Activated CD4-positive, alpha-beta T cell treated with anti-CD3 and anti-CD28 coated beads for 1 hour (primary cell): ENCODE measurements at regions not wholly inside any gene's neighbourhood (a gene's known extent, or its start where the extent isn't known, plus 50 kb on each side); places are given as distances from the start of the nearest gene placed in this dataset.
"Not testable (repeated sequence)": the region's sequence is repeated elsewhere in the genome, so short reads cannot be mapped to it uniquely, and the experiment has no call there.

Experiments used
- DNase-seq: peaks from one replicate; pipeline ENCODE4 v3.0.0-alpha.2; 2020

DNA sequence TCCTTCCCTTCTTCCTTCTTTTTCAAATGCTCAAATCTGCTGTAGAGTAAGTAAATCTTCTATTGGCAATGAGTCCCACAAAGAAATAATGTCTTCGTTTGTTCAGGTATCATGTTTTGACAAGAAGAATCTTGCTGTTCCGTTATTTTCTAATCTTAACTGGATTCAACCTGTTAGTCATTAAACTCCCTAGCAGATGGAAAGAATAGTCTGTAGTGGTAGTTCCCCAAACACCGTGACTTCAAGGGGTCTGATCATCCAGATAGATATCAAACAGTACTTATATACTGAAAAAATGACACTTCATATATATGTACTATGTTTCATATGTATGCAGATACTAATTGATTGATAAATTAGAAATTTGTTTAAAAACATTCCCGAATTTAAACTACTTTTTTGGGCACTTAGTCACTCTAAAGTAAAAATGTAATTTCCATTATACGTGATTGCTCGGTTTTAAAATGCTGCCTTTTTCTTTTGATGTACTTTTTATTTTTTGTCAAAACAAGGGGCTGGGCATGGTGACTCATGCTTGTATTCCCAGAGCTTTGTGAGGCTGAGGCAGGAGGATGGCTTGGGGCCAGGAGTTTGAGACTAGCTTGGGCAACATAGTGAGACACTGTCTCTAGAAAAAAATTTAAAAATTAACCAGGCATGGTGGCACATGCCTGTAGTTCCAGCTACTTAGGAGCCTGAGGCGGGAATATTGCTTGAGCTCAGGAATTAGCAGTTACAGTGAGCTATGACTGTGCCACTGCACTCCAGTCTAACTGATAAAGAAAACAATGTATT is 335.7 kb upstream of the SNX7 start:
- no peak for DNase-seq

DNA sequence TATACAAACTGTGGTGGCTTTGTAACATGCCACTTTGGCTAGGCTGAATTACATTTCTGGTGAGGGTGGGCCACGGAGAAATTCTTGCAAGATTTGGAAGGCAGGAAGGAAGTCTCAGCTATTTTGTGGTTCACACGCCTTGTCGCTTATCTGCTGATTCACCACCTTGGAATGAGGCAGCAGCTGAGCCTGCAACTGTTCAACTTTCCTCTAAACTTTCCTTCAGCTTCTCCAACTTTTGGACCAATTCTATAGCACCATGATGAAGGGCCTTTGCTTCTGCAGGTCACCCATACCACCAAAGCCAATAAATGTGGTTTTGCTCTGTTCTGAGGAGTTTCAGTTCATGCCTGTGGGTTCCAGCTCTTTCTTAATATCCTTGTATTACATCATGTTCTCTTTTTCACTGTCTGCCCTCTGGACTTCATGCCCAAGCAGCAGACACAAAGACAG is 337.6 kb upstream of the SNX7 start:
- DNase-seq = no peak

- DNase-seq = no peak
These were observed 338.1 kb upstream of the SNX7 start for GRCh38 chr1:98323388-98323787.

DNA sequence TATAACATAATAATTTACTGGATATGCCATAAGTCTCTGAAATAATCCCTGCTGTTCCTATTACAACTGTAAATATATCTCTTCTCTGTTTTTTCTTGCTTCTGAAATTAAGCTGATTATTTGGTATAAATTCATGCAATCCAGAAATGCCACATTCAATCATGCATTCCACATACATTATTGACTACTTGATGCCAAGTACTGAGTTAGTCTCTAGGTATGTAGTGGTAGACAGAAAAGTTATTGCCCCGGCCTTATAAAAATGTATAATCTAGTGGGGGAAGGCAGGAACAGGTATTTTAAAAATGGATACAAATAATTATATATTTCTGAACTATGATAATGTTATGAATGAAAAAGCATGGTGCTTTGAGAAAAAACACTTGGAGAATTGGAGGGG is 338.6 kb upstream of the SNX7 start:
- DNase-seq = no peak

- DNase-seq = no peak
These were observed 339.4 kb upstream of the SNX7 start for GRCh38 chr1:98322086-98322485.

- no peak for DNase-seq
These were observed 340.3 kb upstream of the SNX7 start for GRCh38 chr1:98321191-98321590.

DNA sequence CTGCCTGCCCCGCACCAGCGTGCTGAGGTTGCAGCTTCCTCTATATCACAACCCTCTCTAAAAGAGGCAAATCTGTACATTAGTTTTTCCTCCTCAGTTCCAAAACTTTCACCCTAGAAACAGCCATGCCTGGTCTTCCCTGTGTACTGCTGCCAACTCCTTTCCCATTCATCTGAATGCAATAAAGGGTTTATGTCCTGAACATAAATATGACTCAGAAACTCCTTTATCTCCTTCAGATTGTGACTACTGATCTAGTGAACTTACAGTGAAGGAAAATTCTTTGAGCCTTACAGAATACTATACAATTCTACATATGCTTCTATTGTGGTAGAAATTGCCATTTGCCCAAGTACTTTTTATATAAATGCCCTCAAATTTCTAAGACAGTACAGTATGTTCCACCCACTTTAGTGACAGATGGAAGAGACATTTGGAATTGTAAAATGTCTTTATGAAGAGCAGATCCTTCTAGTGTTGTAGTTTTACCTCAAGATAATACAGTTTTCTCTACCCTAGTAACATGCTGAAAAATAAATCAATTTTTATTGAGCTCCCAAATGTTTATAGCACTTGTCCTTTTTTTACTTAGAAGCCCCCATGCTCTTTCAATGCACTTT is 345.1 kb upstream of the SNX7 start:
- no peak for DNase-seq

DNA sequence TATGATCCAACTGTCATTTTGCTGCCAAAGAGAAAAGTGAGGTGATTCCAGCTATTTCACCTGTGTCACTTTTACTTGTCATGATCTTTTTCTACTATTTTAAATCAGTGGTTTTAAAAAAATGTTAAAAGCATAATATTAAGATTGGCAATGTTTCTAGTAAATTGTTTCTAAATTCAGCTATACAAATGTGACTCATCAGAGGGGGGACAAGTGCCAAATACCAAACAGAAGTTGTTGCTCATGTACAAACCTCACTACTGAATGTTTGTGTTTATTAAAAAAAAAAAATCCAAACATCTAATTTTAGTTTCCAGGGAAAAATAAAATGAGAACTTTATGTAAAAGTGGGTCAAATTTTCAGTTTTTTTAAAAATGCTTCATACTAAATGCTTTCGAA is 346.2 kb upstream of the SNX7 start:
- no peak for DNase-seq

DNA sequence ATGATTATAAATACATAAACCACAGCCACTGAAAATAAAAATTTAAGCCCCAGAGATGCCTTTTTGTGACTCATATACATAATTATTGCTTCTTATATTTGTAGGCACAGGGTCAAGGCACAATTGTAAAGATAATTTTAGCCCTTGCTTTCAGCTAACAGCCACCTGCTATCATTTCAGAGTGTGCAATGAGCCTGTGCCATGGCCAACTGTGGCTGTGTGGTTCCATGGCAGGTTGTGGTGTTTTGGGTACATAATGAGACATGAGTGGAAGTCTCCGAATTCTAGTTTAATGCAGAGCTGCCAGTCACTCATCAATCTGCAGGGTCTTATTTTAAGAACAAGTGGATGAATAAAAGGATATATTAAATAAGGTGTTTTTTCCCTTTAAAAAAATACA is 346.9 kb upstream of the SNX7 start:
- DNase-seq = no peak

- DNase-seq = no peak
These were observed 354.9 kb upstream of the SNX7 start for GRCh38 chr1:98306517-98307089.

GRCh38 chr1:98305362-98305761 is 356.2 kb upstream of the SNX7 start:
- DNase-seq = no peak

DNA sequence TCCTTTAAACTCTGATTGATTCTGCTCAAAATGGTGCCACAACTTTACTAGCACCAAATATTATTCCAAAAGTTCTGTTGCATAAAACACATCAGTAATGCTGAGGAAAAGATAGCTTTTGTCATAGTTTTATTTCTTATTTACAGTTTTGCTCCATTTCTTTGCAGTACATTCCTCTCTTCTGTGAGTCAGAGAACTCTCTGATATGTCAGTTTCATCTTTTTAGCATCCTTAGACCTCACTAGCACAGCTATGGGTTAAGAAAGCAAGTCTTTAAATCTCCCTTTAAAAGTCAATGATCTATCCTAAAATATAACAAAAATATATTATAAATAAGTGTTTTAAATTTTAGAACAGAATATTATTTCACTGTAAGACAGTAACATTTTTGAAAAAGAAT is 356.6 kb upstream of the SNX7 start:
- no peak for DNase-seq

DNA sequence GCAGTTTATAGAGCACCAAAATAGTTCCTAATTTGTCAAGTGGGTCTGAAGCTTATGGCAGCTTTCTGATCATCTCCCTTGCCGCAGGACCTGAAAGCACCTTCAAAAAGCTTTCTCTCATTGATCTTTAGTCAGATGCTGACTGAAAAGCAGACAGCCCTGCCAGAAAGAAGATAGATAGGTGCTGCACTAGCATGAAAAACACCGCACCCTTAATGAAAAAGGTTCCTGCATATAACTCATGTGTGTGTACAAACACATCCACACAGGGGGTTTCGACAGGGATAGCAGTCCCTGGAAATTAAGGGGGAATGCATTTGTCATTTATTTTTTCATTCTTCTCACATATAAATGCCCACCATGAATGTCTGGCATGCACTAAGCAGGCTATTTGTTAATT is 361.7 kb upstream of the SNX7 start:
- DNase-seq = no peak

GRCh38 chr1:98299313-98299712 is 362.2 kb upstream of the SNX7 start:
- no peak for DNase-seq

DNA sequence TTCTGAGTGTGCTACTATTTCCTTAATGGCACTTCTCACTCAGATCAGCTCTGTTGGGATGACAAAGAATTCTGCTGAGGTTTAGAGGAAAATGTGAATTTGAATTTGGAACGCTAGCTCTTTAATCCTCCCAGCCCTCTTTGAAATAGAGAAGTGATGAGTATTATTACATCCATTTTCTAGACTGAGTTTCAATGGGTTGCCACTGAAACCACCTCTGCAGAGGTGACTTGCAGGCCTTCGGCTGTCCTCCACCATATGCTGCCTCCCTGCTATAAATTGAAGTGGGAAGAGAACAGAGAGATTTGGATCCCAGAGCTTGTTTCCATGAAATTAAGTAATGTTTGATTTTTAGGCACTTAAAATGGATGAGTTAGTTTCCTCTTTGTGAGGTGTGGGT is 363.2 kb upstream of the SNX7 start:
- no peak for DNase-seq

DNA sequence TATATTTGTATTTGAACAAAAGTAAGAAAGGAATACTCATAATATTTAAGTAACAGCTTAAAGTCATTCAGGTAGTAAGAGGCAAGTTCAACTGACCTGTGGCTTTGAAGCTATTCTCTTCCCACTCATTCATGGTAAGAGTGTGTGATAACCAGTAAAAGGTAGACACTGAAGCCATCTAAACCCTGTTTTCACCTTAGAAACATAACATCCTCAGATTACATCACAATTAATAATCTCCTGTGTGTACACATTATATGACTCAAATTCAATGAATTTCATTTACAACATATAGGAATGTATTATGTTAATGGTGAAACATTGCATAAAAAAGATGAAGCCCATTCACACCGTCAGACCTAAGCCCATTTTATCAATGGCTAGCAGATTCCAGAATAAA is 364.8 kb upstream of the SNX7 start:
- no peak for DNase-seq

GRCh38 chr1:98294127-98294526 is 367.4 kb upstream of the SNX7 start:
- DNase-seq = no peak

DNA sequence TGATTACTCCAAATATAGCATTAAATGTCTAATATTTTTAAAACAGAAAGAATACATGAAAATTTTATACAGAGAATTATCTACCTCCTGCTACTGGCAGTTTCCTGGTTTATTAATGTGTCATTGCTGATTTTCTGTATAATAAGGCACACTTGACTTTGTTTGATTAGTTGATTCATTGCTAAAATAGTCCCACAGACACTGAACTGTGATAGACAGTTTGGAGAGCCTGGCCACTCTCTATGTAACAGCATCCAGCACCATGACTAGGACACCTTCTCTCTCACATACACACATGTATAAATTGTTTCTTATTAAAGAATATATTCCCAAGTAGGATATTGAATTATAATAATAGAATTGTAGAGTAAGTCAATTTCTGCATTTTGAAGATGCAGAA is 368.5 kb upstream of the SNX7 start:
- DNase-seq = no peak

DNA sequence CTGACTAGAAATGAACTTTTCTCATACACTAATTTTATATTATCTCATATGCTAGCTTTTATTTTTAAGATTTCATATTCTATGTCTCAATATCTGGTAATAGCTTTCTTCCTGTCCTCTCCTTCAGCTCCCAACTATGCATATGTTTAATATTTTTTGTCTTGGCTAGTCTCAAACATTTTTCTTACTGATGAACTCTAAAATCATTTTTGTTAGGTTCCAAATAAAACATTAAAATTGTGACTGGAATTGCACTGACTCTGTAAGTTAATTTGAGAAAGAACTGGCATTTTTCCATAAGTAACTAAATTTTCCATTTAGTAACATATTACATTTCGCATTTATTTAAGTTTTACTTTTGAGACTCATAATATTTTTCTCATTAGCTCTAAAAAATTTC is 368.5 kb upstream of the DPYD start:
- DNase-seq = no peak

- DNase-seq = no peak
These were observed 367.7 kb upstream of the DPYD start for GRCh38 chr1:98288494-98288893.

- DNase-seq = no peak
These were observed 366.8 kb upstream of the DPYD start for GRCh38 chr1:98287626-98288025.

- DNase-seq = no peak
These were observed 365.8 kb upstream of the DPYD start for GRCh38 chr1:98286656-98287055.

DNA sequence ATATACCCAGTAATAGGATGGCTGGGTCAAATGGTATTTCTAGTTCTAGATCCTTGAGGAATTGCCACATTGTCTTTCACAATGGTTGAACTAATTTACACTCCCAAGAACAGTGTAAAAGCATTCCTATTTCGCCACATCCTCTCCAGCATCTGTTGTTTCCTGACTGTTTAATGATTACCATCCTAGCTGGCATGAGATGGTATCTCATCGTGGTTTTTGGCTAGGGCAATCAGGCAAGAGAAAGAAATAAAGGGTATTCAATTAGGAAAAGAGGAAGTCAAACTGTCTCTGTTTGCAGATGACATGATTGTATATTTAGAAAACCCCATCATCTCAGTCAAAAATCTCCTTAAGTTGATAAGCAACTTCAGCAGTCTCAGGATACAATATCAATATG is 364.5 kb upstream of the DPYD start:
- DNase-seq = not testable (repeated sequence)

GRCh38 chr1:98280049-98280448 is 359.2 kb upstream of the DPYD start:
- DNase-seq = no peak

GRCh38 chr1:98278055-98278454 is 357.2 kb upstream of the DPYD start:
- no peak for DNase-seq
